Stimulated activated memory B cell treated with anti-CD40 and anti-IgM and Interleukin-4, amounts not matched to agents 10 μg/mL and 1 μg/mL and 100 μg/mL, for 72 hours (primary cell): ENCODE measurements at regions not wholly inside any gene's neighbourhood (a gene's known extent, or its start where the extent isn't known, plus 50 kb on each side); places are given as distances from the start of the nearest gene placed in this dataset.

Source experiments
- ATAC-seq: fragments of 150-1000 bp; cut with Tn5 transposase; 2 replicates; pipeline ENCODE4 v1.10.0; 2021
- H3K27ac Mint-ChIP-seq: one replicate; pipeline ENCODE4 v1.8.0; 2022; ENCODE audit warnings: mild to moderate bottlenecking, mixed read lengths
- H3K27me3 Mint-ChIP-seq: one replicate; pipeline ENCODE4 v1.8.0; 2022; ENCODE audit warnings: mixed read lengths
- H3K36me3 Mint-ChIP-seq: one replicate; pipeline ENCODE4 v1.8.0; 2022; ENCODE audit warnings: mixed read lengths
- H3K4me1 Mint-ChIP-seq: one replicate; pipeline ENCODE4 v1.8.0; 2022; ENCODE audit warnings: mixed read lengths
- H3K4me3 Mint-ChIP-seq: one replicate; pipeline ENCODE4 v1.8.0; 2022; ENCODE audit warnings: mild to moderate bottlenecking, moderate library complexity, mixed read lengths
- H3K9me3 Mint-ChIP-seq: one replicate; pipeline ENCODE4 v1.8.0; 2022; ENCODE audit warnings: mixed read lengths

GRCh38 chr15:46280762-46281542 is 646.1 kb downstream of the SQOR start:
- Mint-ChIP-seq H3K27ac (no peak overlapping the region), H3K27me3 (no peaks in the 10 kb centered on the region), H3K36me3 (no peaks in the 10 kb centered on the region), H3K4me1 (no peaks in the 10 kb centered on the region), H3K9me3 (peaks cover 3% of the 10 kb centered on the region), H3K4me3 (no peak overlapping the region)
- ATAC-seq, result no peak

GRCh38 chr15:46293550-46293949 is 658.7 kb downstream of the SQOR start:
- no peak overlapping the region for H3K4me3 Mint-ChIP-seq
- no peaks in the 10 kb centered on the region for H3K27me3 Mint-ChIP-seq
- no peaks in the 10 kb centered on the region for H3K9me3 Mint-ChIP-seq
- H3K27ac Mint-ChIP-seq, result no peak overlapping the region
- no peak for ATAC-seq
- H3K36me3 Mint-ChIP-seq, result no peaks in the 10 kb centered on the region
- peaks cover 12% of the 10 kb centered on the region for H3K4me1 Mint-ChIP-seq

- Mint-ChIP-seq H3K27me3 (no peaks in the 10 kb centered on the region), H3K36me3 (no peaks in the 10 kb centered on the region), H3K4me3 (no peak overlapping the region), H3K27ac (peak overlapping the region; percentile 54), H3K9me3 (no peaks in the 10 kb centered on the region), H3K4me1 (peaks cover 14% of the 10 kb centered on the region)
- no peak for ATAC-seq
These were observed 661.2 kb downstream of the SQOR start for GRCh38 chr15:46296002-46296401.

- ATAC-seq, result no peak
- Mint-ChIP-seq H3K27ac (peak overlapping the region; percentile 79), H3K27me3 (no peaks in the 10 kb centered on the region), H3K36me3 (no peaks in the 10 kb centered on the region), H3K9me3 (no peaks in the 10 kb centered on the region), H3K4me3 (no peak overlapping the region), H3K4me1 (peaks cover 14% of the 10 kb centered on the region)
These were observed 662.0 kb downstream of the SQOR start for GRCh38 chr15:46296797-46297196.

- ATAC-seq, result peak; percentile 83
- Mint-ChIP-seq H3K27ac (peak overlapping the region; percentile 79), H3K9me3 (no peaks in the 10 kb centered on the region), H3K4me3 (no peak overlapping the region), H3K36me3 (no peaks in the 10 kb centered on the region), H3K27me3 (no peaks in the 10 kb centered on the region), H3K4me1 (peaks cover 14% of the 10 kb centered on the region)
These were observed 662.9 kb downstream of the SQOR start for GRCh38 chr15:46297766-46298165.

- H3K36me3 Mint-ChIP-seq, result no peaks in the 10 kb centered on the region
- ATAC-seq, result no peak
- no peak overlapping the region for H3K4me3 Mint-ChIP-seq
- peaks cover 14% of the 10 kb centered on the region for H3K4me1 Mint-ChIP-seq
- no peaks in the 10 kb centered on the region for H3K9me3 Mint-ChIP-seq
- no peak overlapping the region for H3K27ac Mint-ChIP-seq
- H3K27me3 Mint-ChIP-seq, result no peaks in the 10 kb centered on the region
These were observed 665.9 kb downstream of the SQOR start for GRCh38 chr15:46300716-46301115.

- Mint-ChIP-seq H3K4me3 (no peak overlapping the region), H3K36me3 (no peaks in the 10 kb centered on the region), H3K27ac (no peak overlapping the region), H3K4me1 (peaks cover 14% of the 10 kb centered on the region), H3K9me3 (no peaks in the 10 kb centered on the region), H3K27me3 (no peaks in the 10 kb centered on the region)
- no peak for ATAC-seq
These were observed 666.5 kb downstream of the SQOR start for GRCh38 chr15:46301291-46301690.

- Mint-ChIP-seq H3K9me3 (no peaks in the 10 kb centered on the region), H3K36me3 (no peaks in the 10 kb centered on the region), H3K4me1 (peaks cover 14% of the 10 kb centered on the region), H3K27ac (no peak overlapping the region), H3K4me3 (no peak overlapping the region), H3K27me3 (no peaks in the 10 kb centered on the region)
- no peak for ATAC-seq
These were observed 667.0 kb downstream of the SQOR start for GRCh38 chr15:46301826-46302225.

- Mint-ChIP-seq H3K27ac (no peak overlapping the region), H3K36me3 (no peaks in the 10 kb centered on the region), H3K4me3 (no peak overlapping the region), H3K9me3 (no peaks in the 10 kb centered on the region), H3K4me1 (no peaks in the 10 kb centered on the region), H3K27me3 (no peaks in the 10 kb centered on the region)
- no peak for ATAC-seq
These were observed 669.5 kb downstream of the SQOR start for GRCh38 chr15:46304321-46304720.

GRCh38 chr15:46307746-46308145 is 672.9 kb downstream of the SQOR start:
- H3K27ac Mint-ChIP-seq, result no peak overlapping the region
- H3K4me1 Mint-ChIP-seq, result no peaks in the 10 kb centered on the region
- H3K4me3 Mint-ChIP-seq, result no peak overlapping the region
- peaks cover 8% of the 10 kb centered on the region for H3K27me3 Mint-ChIP-seq
- H3K9me3 Mint-ChIP-seq, result no peaks in the 10 kb centered on the region
- H3K36me3 Mint-ChIP-seq, result no peaks in the 10 kb centered on the region
- no peak for ATAC-seq

GRCh38 chr15:46309914-46310313 is 675.1 kb downstream of the SQOR start:
- H3K27ac Mint-ChIP-seq, result no peak overlapping the region
- no peak for ATAC-seq

GRCh38 chr15:46312133-46312740 is 677.4 kb downstream of the SQOR start:
- H3K27me3 Mint-ChIP-seq, result peaks cover 8% of the 10 kb centered on the region
- no peaks in the 10 kb centered on the region for H3K36me3 Mint-ChIP-seq
- H3K4me3 Mint-ChIP-seq, result no peak overlapping the region
- no peak overlapping the region for H3K27ac Mint-ChIP-seq
- no peaks in the 10 kb centered on the region for H3K4me1 Mint-ChIP-seq
- ATAC-seq, result peak; percentile 80
- no peaks in the 10 kb centered on the region for H3K9me3 Mint-ChIP-seq

More at GRCh38 chr15:46309914-46310313, 675.1 kb downstream of the SQOR start:
- no peaks in the 10 kb centered on the region for H3K9me3 Mint-ChIP-seq
- H3K4me1 Mint-ChIP-seq, result no peaks in the 10 kb centered on the region
- no peaks in the 10 kb centered on the region for H3K36me3 Mint-ChIP-seq
- peaks cover 8% of the 10 kb centered on the region for H3K27me3 Mint-ChIP-seq
- H3K4me3 Mint-ChIP-seq, result no peak overlapping the region

- Mint-ChIP-seq H3K27me3 (no peaks in the 10 kb centered on the region), H3K4me1 (no peaks in the 10 kb centered on the region), H3K27ac (no peak overlapping the region), H3K4me3 (no peak overlapping the region), H3K36me3 (no peaks in the 10 kb centered on the region), H3K9me3 (no peaks in the 10 kb centered on the region)
- ATAC-seq, result peak; percentile 34
These were observed 680.6 kb downstream of the SQOR start for GRCh38 chr15:46315434-46315833.

- Mint-ChIP-seq H3K4me1 (no peaks in the 10 kb centered on the region), H3K27me3 (no peaks in the 10 kb centered on the region), H3K27ac (no peak overlapping the region), H3K9me3 (no peaks in the 10 kb centered on the region), H3K36me3 (no peaks in the 10 kb centered on the region), H3K4me3 (no peak overlapping the region)
- no peak for ATAC-seq
These were observed 681.2 kb downstream of the SQOR start for GRCh38 chr15:46316024-46316423.

GRCh38 chr15:46317029-46317428 is 682.2 kb downstream of the SQOR start:
- no peaks in the 10 kb centered on the region for H3K9me3 Mint-ChIP-seq
- no peak for ATAC-seq
- no peaks in the 10 kb centered on the region for H3K27me3 Mint-ChIP-seq
- no peak overlapping the region for H3K4me3 Mint-ChIP-seq
- H3K4me1 Mint-ChIP-seq, result no peaks in the 10 kb centered on the region
- no peak overlapping the region for H3K27ac Mint-ChIP-seq
- no peaks in the 10 kb centered on the region for H3K36me3 Mint-ChIP-seq

- H3K36me3 Mint-ChIP-seq, result no peaks in the 10 kb centered on the region
- no peak for ATAC-seq
- no peaks in the 10 kb centered on the region for H3K27me3 Mint-ChIP-seq
- H3K9me3 Mint-ChIP-seq, result no peaks in the 10 kb centered on the region
- H3K27ac Mint-ChIP-seq, result no peak overlapping the region
- H3K4me1 Mint-ChIP-seq, result no peaks in the 10 kb centered on the region
- H3K4me3 Mint-ChIP-seq, result no peak overlapping the region
These were observed 687.9 kb downstream of the SQOR start for GRCh38 chr15:46322753-46323152.
